ENCODE measurements at regions not wholly inside any gene's neighbourhood (a gene's known extent, or its start where the extent isn't known, plus 50 kb on each side); places are given as distances from the start of the nearest gene placed in this dataset.
"Not testable (repeated sequence)": the region's sequence is repeated elsewhere in the genome, so short reads cannot be mapped to it uniquely, and the experiment has no call there.

DNA sequence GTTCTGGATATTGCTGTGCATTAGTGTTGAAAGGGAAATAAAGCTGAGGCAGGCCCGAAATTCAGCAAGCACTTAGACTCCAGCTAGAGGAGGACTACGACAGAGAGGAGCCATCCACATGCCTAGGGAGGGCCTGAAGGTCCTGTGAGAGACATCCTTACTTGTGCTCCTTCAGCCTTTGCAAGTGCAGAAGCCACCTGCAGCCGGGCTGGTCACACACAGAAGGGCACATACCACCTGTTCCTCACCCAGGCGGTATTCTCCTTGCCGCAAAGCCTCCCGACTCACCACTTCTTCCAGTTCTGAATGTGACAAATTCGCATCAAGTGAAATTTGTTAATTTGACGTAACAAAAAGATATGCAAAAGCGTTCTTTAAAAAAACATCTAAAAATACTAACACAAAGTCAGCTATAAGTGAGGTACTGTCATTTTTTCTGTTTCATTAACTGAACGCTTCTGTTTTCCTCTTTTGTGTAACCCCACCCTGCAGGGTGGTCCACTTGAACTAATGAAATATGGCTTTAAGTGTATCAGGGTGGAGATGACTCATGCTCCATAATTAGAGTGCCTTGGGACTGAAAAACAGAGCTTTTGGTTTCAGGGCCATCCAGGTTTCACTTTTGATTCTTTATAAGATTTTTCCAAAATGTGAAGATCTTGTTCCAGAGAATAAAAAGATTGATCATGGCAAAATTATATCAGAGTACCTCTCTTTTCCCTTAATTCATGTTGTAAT is 467.9 kb upstream of the ATP11B start:
- DNase-seq (ENCODE audit: low read depth in 2 of 3, low spot score in 2 of 3), result no peak

DNA sequence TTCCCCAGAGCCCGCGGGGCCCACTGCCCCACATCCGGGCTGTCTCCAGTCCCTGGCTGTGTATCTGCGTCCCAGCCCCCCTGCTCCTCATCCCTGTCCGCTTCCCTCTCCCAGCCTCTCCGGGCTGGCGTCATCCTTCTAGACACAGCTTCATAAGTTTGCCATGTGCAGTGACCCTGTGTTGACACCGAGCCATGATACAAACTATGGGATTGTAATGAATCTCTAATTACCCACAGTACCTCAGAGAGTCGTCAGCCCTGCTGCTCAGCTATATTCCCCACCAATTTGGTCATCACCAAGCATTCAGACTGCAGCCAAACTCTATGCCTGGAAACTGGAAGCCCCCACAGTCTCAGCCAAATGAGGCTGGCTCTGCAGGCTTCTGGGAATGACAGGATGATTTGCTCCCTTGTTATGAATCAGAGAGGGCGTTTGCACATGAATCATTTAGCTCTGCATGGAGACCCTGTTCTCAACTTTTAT is 466.1 kb upstream of the ATP11B start:
- no peak for DNase-seq (ENCODE audit: low read depth in 2 of 3, low spot score in 2 of 3)

DNA sequence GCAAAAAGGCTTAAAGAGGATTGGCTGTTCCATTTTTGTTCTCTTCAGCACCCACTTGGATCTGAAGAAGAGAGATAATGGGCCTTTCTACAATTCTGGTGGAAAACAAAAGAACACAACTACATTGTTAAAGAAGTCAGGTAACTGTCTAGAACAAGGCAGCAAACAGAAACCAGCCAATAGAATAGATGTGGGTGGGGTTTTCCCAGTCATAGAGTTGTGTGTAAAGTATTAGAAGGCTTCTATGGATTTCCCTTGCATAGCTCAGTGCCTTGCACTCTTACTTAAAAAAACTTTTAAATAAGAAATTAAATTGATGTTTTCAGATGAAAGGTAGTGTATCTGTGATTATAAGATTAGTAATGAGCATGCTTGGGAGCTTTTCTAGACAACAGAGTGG is 462.7 kb upstream of the ATP11B start:
- no peak for DNase-seq (ENCODE audit: low read depth in 2 of 3, low spot score in 2 of 3)

DNA sequence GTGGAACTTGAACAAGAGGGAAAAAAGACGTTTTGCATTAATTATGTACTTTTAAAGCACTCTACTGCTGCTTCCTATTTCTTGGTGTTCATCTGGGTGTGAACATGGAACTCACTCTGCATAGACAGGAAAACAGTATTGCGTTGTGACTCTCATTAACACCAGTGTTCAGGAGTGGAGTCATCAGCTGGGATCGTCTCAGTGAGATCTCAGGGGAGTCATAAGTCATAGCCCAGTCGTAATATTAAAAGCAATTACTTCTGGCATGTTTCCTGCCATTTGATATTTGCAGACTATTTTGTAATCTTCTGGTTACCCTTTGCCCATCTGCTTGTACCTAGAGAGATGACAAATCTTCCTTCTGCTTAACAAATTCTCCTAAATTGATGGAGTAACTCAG is 462.0 kb upstream of the ATP11B start:
- DNase-seq (ENCODE audit: low read depth in 2 of 3, low spot score in 2 of 3), result no peak

DNA sequence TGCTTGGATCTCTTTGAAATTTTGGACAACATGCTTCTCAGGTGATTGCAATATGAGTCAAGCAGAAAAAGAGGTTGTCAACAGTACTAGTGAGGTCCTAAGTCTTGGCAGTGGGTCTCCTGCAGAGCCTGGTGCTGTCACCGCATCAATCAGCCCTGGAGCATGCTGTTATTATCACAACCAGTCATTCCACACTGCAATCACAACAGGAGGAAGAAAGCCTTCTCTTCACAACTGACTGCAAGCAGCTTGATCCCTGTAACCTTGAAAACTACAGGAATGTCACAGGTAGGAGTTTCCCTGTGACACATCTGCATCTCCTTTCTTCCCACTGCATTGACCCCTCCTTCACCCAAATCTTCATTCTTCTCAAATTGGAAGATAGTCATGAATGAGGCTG is 451.1 kb upstream of the ATP11B start:
- DNase-seq (ENCODE audit: low read depth in 2 of 3, low spot score in 2 of 3), result no peak

DNA sequence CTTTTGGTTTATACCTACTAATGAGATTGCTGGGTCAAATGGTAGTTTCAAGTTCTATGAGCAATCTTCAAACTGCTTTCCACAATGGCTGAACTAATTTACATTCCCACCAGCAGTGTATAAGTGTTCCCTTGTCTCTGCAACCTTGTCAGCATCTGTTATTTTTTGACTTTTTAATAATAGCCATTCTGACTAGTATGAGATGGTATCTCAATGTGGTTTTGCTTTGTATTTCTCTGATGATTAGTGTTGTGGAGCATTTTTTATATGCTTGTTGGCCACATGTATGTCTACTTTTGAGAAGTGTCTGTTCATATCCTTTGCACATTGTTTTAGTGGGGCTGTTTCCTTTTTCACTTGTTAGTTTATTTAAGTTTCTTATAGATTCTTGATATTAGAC is 449.3 kb upstream of the ATP11B start:
- not testable (repeated sequence) for DNase-seq (ENCODE audit: low read depth in 2 of 3, low spot score in 2 of 3)

DNA sequence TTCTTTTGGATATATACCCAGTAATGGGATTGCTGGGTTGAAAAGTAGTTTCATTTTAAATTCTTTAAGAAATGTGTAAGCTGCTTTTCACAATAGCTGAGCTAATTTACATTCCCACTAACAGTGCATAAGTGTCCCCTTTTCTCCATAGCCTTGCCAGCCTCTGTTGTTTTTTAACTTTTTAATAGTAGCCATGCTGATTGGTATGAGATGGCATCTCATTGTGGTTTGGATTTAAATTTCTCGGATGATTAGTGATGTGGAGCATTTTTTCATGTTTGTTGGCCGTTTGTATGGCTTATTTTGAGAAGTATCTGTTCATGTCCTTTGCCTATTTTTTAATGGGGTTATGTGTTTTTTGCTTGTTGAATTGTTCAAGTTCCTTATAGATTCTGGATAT is 444.3 kb upstream of the ATP11B start:
- DNase-seq (ENCODE audit: low read depth in 2 of 3, low spot score in 2 of 3), result no peak

DNA sequence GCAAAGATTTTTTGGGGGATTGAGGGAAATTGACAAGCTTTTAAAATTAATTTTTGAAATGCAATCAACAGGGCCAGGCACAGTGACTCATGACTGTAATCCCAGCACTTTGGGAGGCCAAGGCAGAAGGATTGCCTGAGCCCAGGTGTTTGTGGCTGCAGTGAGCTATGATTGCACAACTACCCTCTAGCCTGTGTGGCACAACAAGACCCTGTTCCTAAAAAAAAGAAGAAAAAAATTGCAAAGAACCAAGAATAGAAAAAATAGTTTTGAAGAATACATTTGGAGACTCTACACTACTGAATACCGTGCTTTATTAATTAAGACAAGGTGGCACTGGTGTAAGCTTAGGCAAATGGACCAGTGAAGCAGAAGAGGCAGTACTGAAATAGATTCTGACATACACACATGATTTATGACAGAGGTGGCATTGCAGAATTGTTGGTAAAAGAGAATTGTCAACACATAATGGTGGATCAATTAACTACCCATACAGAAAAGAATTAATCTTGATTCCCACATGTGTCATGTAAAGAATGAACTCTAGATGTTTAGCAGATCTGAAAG is 443.3 kb upstream of the ATP11B start:
- DNase-seq (ENCODE audit: low read depth in 2 of 3, low spot score in 2 of 3), result no peak

DNA sequence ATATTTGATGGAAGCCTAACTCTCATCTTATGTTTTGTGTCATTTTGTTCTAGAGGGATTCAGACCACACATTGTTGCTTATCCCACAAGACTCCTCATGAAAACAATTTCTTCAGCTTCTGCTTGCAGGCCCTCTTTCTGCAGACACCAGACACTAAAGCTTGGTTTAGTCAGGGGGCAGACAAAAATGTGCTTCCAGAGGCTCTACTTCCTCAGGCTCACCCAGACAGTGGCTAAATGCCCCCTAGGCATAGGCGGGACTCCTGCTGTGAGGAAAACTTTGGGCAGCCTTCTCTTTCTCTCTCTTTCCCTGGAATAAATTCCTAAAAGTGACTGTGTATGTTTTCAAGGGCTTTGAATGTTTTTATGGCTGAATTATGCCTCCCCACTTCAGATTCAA is 435.4 kb upstream of the ATP11B start:
- DNase-seq (ENCODE audit: low read depth in 2 of 3, low spot score in 2 of 3), result no peak

DNA sequence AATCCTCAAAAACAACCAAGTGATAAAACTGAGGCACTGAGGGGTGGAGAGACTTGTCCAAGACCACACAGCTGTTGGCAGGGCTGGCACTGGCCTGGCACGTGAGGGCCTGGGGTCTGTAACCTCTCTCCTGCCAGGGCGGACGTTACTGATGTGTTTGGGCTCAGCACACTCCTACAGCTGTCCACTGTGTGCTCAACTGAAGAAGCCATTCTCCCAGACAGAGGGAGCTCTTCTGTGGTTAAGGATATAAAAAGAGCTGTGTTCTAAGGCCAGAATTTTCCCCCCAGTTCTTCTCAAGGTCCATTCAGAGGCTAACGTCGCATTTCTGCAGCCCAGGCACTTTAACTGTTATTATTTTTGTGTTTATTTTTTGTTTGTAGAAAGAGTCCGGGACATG is 429.0 kb upstream of the ATP11B start:
- DNase-seq (ENCODE audit: low read depth in 2 of 3, low spot score in 2 of 3), result no peak

DNA sequence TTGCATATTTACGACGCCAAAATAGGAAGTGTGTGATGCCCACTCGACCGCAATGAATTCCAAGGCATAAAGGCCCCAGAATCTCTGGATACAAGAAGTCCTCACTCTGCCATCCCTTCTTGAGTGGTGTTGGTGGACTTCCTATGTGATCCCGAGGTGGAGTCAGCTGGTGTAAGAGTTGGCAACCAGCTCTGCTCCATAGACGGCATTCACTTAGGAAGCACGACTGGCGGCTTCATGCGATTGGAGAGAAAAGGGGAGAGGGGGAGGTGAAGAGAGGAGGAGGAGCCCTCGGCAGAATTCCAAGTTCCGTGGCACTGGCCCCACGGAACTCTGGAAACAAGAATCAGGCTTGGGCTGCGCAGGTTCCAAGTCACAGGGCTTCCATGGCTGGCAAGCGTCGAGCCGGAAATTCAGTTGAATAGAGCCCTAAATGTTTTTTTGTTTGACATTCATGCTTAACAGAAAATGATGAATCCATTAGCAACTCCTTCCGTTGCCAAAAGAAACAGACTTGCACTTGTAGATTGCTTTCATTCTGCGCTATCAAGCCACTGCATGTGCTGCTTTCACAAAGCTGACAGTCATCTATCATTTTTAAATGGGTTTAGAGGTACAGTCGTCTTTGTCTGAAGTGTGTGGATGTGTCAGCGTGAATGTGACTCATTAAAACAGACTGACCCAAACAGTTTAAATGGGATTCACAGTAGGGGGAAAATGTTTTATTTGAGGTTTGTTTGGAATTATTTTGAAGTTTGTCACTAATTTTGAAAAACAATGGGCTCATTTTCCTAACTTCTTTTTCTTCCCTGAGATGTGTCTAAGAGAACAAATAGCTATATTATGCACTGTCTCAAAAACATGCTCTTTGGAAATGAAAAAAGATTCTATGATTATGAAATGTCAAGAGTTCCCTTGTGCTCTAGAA is 428.3 kb upstream of the ATP11B start:
- no peak for DNase-seq (ENCODE audit: low read depth in 2 of 3, low spot score in 2 of 3)

DNA sequence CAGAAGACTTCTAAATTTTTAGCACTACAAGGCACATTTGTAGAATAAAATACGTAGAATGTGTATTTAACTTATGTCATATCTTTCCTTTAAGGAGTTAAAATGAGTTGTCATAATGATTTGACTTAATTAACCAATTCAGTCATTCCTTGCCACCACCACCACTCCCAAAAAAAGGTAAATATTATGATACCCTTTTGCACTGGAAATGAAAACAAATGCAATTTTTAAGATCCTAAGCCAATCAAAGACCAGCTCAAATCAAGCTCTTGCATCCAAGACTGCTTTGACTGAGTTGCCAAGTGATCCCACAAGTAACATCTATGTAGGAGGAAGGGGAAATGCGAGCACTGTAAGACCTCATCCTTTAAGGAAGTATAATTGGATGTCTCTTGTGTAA is 426.6 kb upstream of the ATP11B start:
- no peak for DNase-seq (ENCODE audit: low read depth in 2 of 3, low spot score in 2 of 3)

DNA sequence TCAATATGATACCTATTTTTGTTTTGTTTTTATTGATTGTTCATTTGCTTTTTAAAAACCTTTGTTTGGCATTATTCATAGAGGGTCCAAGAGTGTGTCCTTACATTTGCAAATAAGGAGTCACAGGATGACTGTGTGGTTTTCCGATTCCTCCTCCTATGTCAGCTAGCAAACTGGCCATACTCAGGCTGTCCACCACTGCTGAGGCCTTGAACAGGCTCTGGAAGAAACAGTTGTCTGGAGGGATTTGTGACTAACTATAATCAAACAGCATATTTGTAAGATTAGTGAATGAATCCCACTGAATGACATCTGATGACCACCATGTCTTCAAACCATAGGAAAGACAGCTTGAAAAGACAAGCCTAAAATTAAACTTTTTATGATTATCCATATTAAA is 423.4 kb upstream of the ATP11B start:
- DNase-seq (ENCODE audit: low read depth in 2 of 3, low spot score in 2 of 3), result no peak

DNA sequence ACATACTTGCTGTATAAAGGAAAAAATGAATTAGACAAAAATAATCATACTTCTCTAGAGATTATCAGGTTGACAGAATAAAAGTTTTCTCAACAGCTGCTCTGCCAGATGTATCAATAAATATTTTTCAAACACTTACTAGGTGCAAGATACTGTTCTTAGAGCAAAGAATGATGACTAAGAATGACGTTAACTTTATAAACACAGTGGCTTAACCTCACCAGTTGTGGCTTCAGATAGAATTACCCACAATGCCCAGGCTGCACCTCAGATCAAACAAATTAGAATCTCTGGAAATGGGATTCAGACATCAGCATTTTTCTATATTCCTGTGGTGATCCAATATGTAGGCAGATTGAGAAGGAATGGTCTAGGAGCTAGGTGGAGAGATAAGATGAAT is 422.4 kb upstream of the ATP11B start:
- DNase-seq (ENCODE audit: low read depth in 2 of 3, low spot score in 2 of 3), result no peak

DNA sequence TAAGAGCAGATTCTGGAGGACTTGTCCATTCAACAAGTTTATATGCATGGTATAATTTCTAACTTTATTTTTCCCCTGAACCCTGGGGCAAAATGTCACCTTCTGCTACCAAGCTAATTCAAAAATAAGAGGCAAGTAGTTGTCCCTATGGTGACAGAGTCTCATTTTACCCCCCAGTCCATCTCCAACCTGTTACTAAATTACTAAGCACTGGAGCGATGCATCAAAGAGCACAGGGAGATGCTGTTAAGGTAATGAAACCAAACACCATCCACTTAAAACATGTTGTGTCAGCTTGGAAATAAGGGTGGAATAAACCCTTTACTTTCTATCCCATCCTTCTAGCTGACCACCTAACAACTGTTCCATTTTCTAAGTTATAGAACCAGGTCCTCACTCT is 417.4 kb upstream of the ATP11B start:
- no peak for DNase-seq (ENCODE audit: low read depth in 2 of 3, low spot score in 2 of 3)

DNA sequence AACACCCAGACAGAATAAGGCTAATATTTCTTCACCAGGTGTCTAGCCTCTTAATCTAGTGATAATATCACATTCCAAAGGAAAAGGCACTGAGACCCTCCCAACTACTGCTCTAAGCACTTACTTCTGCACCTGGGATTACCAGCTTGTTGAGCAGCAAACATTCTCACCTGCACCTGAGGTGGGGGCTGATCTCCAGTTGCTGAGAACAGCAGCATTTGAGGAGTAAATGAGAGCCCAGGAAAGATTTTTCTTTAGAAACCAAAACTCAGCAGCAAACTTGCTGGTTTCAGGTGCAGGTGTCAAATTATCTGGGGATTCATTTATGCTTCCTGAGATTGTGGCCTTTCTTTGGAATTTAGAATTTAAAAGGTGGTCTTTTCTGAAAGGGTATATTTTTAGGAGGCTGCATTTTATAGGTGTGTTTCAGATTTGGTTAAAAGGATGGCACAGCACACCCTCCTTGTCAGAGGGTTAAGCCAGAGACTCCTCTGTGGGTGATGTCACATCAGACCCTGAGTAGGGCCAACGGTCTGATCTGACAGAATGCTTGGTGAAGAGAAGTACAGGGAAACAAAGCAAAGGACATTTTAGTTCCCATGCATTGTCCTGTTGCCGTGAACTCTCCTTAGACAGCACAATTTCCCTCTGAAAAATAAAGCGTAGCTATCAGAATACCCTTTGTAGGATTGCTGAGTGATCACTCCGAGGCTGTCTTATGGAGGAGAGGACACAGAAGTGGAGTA is 411.0 kb upstream of the ATP11B start:
- DNase-seq (ENCODE audit: low read depth in 2 of 3, low spot score in 2 of 3), result no peak

DNA sequence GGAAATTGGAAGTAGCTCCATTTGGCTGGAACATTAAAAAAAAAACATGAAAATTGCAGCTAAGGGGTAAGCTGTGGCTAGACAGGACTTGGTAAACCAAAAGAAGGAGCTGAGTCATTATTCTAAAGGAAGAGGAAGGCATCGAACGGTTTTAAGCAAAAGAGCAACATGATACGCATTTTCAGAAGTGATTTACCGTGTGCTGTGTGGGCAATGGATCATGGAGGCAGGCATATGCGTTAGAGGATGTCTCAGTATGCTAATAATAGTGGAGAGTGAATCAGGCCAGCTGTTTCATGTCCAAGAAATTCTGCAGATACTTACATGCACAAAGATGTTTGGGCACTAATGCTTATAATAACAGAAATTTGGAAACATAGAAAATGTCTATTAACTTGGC is 409.1 kb upstream of the ATP11B start:
- no peak for DNase-seq (ENCODE audit: low read depth in 2 of 3, low spot score in 2 of 3)

DNA sequence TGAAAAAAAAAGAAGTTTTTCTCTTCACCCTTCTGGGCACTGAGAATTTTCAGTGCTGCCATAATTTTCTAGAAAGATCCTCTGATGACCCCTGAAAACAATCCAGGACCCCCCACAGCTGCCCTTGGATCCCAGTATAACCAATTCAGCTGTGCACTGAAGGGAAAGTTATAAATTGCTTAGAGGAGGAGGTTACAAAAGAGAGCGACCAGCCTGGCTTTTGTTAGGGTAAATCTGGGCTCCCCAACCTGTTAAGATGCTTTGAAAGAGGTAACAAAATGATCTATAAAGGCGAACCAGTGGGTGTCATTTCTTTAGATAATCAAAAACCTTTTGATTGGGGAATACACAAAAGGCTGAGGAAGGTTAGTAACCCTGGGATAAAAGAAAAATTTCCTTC is 407.9 kb upstream of the ATP11B start:
- DNase-seq (ENCODE audit: low read depth in 2 of 3, low spot score in 2 of 3), result no peak

DNA sequence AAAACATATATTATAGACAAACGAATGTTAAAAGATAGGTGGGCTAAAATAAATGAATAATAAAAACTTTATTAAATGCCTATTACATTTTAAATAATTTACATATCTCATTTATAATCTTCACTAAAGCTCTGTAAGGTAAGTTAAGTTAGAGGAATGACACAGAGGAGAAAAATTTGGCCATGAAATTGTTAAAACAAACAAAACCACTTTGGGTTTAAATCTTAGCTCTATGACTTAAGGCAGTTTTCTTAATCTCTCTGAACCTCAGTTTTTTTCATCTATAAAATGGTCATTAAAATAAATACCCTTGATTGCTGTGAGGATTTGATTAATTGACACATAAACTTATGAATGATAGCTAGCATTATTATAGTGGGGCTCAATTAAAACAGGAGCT is 404.8 kb upstream of the ATP11B start:
- DNase-seq (ENCODE audit: low read depth in 2 of 3, low spot score in 2 of 3), result no peak

DNA sequence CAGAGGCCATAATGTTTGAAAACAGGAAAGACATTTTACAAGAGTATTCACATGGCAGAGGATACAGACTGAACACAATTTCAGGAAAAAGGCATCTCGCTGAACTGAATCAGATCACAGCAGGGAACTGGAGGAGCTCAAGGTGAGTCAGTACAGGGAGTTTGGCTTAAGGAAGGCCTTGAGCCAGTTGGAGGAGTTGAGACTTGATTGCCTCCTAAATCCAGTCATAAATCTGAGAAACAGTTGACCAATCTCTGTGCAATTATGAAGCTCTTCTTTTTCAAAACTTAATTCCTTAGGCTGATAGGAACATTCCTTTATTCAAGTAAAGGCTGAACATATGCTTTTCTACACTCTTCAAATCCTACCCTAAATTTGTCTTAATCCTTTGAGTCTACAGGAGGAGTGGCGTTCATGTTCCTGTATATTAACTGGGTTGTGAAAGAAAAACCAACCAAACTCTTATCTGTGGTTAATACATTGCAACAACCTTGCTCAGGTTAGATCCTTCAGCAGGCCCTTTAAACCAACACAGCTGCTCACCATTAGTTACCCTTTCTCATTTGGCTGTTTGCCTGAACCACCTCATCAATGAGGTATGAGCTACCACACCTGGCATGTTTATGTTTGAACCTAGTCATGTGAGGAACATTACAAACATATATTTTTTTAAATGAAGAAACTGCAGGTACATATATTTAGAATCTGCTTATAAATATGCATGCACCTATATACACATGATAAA is 404.1 kb upstream of the ATP11B start:
- DNase-seq (ENCODE audit: low read depth in 2 of 3, low spot score in 2 of 3), result no peak

DNA sequence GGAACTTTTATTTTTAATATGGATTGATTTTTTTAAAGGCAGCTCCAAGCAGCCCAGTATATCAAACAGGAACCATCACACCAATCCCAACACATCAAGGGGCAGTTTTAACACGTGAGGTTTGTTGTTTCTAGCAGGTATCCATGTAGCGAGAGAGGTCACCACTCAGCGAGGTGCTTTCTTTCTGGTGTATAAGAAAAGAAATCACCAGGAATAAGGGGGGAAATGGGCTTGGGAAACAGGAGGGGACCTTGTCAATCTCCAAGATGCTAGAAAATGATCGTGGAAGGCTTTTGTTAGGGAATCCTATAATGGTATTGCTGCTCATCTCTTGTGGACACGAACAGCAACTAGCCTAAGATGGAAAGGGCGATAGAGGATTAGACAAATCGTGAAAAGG is 402.9 kb upstream of the ATP11B start:
- no peak for DNase-seq (ENCODE audit: low read depth in 2 of 3, low spot score in 2 of 3)
